GM23338 (cell line): ENCODE measurements at regions not wholly inside any gene's neighbourhood (a gene's known extent, or its start where the extent isn't known, plus 50 kb on each side); places are given as distances from the start of the nearest gene placed in this dataset.

Source experiments
- ATAC-seq: fragments of 200-7000 bp; cut with Tn5 transposase; 3 replicates; pipeline ENCODE4 v1.9.1; 2020
- DNase-seq: peaks from one replicate; pipeline ENCODE4 v3.0.0-alpha.2; 2015; ENCODE audit warnings: low spot score
- H2AFZ ChIP-seq: fragments of 200-600 bp; sonication (generic); 2 replicates; pipeline ENCODE4 v1.8.0; 2016; ENCODE audit warnings: antibody characterized with exemption, mild to moderate bottlenecking, moderate library complexity
- H3F3A ChIP-seq: fragments of 200-600 bp; sonication (generic); replicated peaks from 2 replicates; pipeline ENCODE4 v1.8.0; 2017; ENCODE audit warnings: antibody characterized with exemption, mixed run types, low read depth
- H3K27ac ChIP-seq: fragments of 200-600 bp; sonication (generic); 2 replicates; pipeline ENCODE4 v1.6.1; 2016; ENCODE audit warnings: low read depth
- H3K27me3 ChIP-seq: fragments of 200-600 bp; sonication (generic); 2 replicates; pipeline ENCODE4 v1.8.0; 2016; ENCODE audit warnings: mild to moderate bottlenecking, mixed run types, moderate library complexity; ENCODE audit not compliant: insufficient read depth
- H3K36me3 ChIP-seq: fragments of 200-600 bp; sonication (generic); 2 replicates; pipeline ENCODE4 v1.8.0; 2016; ENCODE audit warnings: mild to moderate bottlenecking; ENCODE audit not compliant: insufficient read depth
- H3K4me1 ChIP-seq: fragments of 200-600 bp; sonication (generic); 2 replicates; pipeline ENCODE4 v1.8.0; 2016; ENCODE audit warnings: mild to moderate bottlenecking, moderate library complexity; ENCODE audit not compliant: insufficient read depth
- H3K4me2 ChIP-seq: fragments of 200-600 bp; sonication (generic); 2 replicates; pipeline ENCODE4 v1.7.1; 2017; ENCODE audit warnings: mixed run types
- H3K4me3 ChIP-seq: fragments of 200-600 bp; sonication (generic); 2 replicates; pipeline ENCODE4 v1.6.1; 2016; ENCODE audit warnings: mixed run types
- H3K79me2 ChIP-seq: fragments of 200-600 bp; sonication (generic); replicated peaks from 2 replicates; pipeline ENCODE4 v1.8.0; 2017; ENCODE audit warnings: mild to moderate bottlenecking; ENCODE audit not compliant: insufficient read depth
- H3K9me2 ChIP-seq: fragments of 200-600 bp; sonication (generic); 2 replicates; pipeline ENCODE4 v1.8.0; 2017; ENCODE audit not compliant: insufficient read depth
- H4K20me1 ChIP-seq: fragments of 200-600 bp; sonication (generic); replicated peaks from 2 replicates; pipeline ENCODE4 v1.8.0; 2017; ENCODE audit warnings: mild to moderate bottlenecking; ENCODE audit not compliant: insufficient read depth
- H3K27ac Mint-ChIP-seq: 2 replicates; pipeline ENCODE4 v1.8.0; 2020; ENCODE audit warnings: inconsistent platforms, mild to moderate bottlenecking, moderate library complexity, mixed read lengths
- H3K27me3 Mint-ChIP-seq: 3 replicates; pipeline ENCODE4 v1.8.0; 2022; ENCODE audit warnings: low read depth, mild to moderate bottlenecking, moderate library complexity, mixed read lengths, inconsistent platforms; ENCODE audit not compliant: insufficient read depth, poor library complexity
- H3K36me3 Mint-ChIP-seq: 3 replicates; pipeline ENCODE4 v1.8.0; 2021; ENCODE audit warnings: low read depth, mild to moderate bottlenecking, inconsistent platforms, moderate library complexity, mixed read lengths
- H3K4me1 Mint-ChIP-seq: 3 replicates; pipeline ENCODE4 v1.8.0; 2020; ENCODE audit warnings: mild to moderate bottlenecking, inconsistent platforms, mixed read lengths
- H3K4me3 Mint-ChIP-seq: 3 replicates; pipeline ENCODE4 v1.8.0; 2021; ENCODE audit warnings: moderate library complexity, mild to moderate bottlenecking, inconsistent platforms, mixed read lengths
- H3K9me3 Mint-ChIP-seq: 3 replicates; pipeline ENCODE4 v1.8.0; 2020; ENCODE audit warnings: moderate library complexity, mild to moderate bottlenecking, inconsistent platforms, mixed read lengths
- CREB1 ChIP-seq: fragments of 250-450 bp; sonication (Bioruptor Pico); IDR thresholded peaks from 2 replicates; pipeline ENCODE4 v1.5.0; 2020; ENCODE audit warnings: low read depth, mild to moderate bottlenecking, moderate library complexity
- CTCF ChIP-seq, 2 experiments: fragments of 200-600 bp in 1 of 2; sonication (generic) in 1 of 2; conservative IDR thresholded peaks; 2 replicates each; pipeline versions ENCODE4 v1.5.1 to v1.6.1; 2016 to 2017; ENCODE audit warnings: antibody characterized with exemption in 2 of 2, low read depth in 2 of 2, mild to moderate bottlenecking in 2 of 2, moderate library complexity in 1 of 2
- ETS1 ChIP-seq: IDR thresholded peaks from 2 replicates; pipeline ENCODE4 v1.6.1; 2016; ENCODE audit warnings: antibody characterized with exemption
- EZH2 ChIP-seq: fragments of 200-600 bp; sonication (generic); IDR thresholded peaks from one replicate; pipeline ENCODE4 v1.8.0; 2017; ENCODE audit warnings: antibody characterized with exemption, mild to moderate bottlenecking, low read depth; ENCODE audit not compliant: unreplicated experiment
- EZH2phosphoT487 ChIP-seq: fragments of 200-600 bp; sonication (generic); IDR thresholded peaks from one replicate; pipeline ENCODE4 v1.8.1; 2018; ENCODE audit warnings: antibody characterized with exemption; ENCODE audit not compliant: unreplicated experiment
- JUNB ChIP-seq: IDR thresholded peaks from one replicate; pipeline ENCODE4 v1.6.1; 2016; ENCODE audit warnings: antibody characterized with exemption; ENCODE audit not compliant: unreplicated experiment
- NANOG ChIP-seq: IDR thresholded peaks from 2 replicates; pipeline ENCODE4 v1.6.1; 2016; ENCODE audit warnings: antibody characterized with exemption, borderline replicate concordance
- POLR2AphosphoS5 ChIP-seq: IDR thresholded peaks from 2 replicates; pipeline ENCODE4 v1.6.1; 2016; ENCODE audit warnings: antibody characterized with exemption, low read depth
- REST ChIP-seq: IDR thresholded peaks from one replicate; pipeline ENCODE4 v1.6.1; 2018; ENCODE audit warnings: antibody characterized with exemption; ENCODE audit not compliant: unreplicated experiment
- STAT1 ChIP-seq: IDR thresholded peaks from one replicate; pipeline ENCODE4 v1.6.1; 2016; ENCODE audit warnings: antibody characterized with exemption; ENCODE audit not compliant: unreplicated experiment
- ZNF114 ChIP-seq: fragments of 250-450 bp; sonication (Bioruptor Pico); IDR thresholded peaks from 2 replicates; pipeline ENCODE4 v1.5.0; 2020; ENCODE audit warnings: mild to moderate bottlenecking, moderate library complexity
- ZNF331 ChIP-seq: fragments of 250-450 bp; sonication (Bioruptor Pico); IDR thresholded peaks from 2 replicates; pipeline ENCODE4 v1.5.0; 2020; ENCODE audit warnings: low read depth, mild to moderate bottlenecking, moderate library complexity
- ZNF462 ChIP-seq: fragments of 250-450 bp; sonication (Bioruptor Pico); IDR thresholded peaks from 2 replicates; pipeline ENCODE4 v1.5.0; 2020; ENCODE audit warnings: mild to moderate bottlenecking, moderate library complexity

GRCh38 chr4:148574066-148574465 is 131.9 kb upstream of the NR3C2 start:
- Mint-ChIP-seq H3K27me3 (no peaks in the 10 kb centered on the region), H3K4me1 (no peaks in the 10 kb centered on the region), H3K27ac (no peak overlapping the region), H3K9me3 (peaks cover 6% of the 10 kb centered on the region; the same call in 2 of the 3 replicates), H3K36me3 (no peaks in the 10 kb centered on the region; the same call in 2 of the 3 replicates), H3K4me3 (no peak overlapping the region)
- ATAC-seq (no peak), DNase-seq (no peak)
- Histone ChIP-seq H4K20me1 (no peaks in the 10 kb centered on the region), H3K4me1 (no peaks in the 10 kb centered on the region), H3K27ac (no peak overlapping the region), H3K4me3 (no peak overlapping the region), H3K36me3 (no peaks in the 10 kb centered on the region), H2AFZ (no peak overlapping the region), H3K4me2 (no peak overlapping the region), H3F3A (no peaks in the 10 kb centered on the region), H3K27me3 (no peaks in the 10 kb centered on the region), H3K79me2 (no peaks in the 10 kb centered on the region), H3K9me2 (no peaks in the 10 kb centered on the region)
- TF ChIP-seq CTCF (conservative IDR thresholded peaks at IDR 0.05; ENCODE audit: low read depth in 2 of 2): no peak
- no peak for TF ChIP-seq POLR2AphosphoS5
- TF ChIP-seq ZNF462: no peak
- no peak for TF ChIP-seq ETS1
- no peak for TF ChIP-seq ZNF114
- no peak for TF ChIP-seq ZNF331 (CRISPR knock-in tag)
- TF ChIP-seq EZH2phosphoT487: no peak
- TF ChIP-seq NANOG: no peak
- TF ChIP-seq JUNB: no peak
- TF ChIP-seq CREB1 (CRISPR knock-in tag): no peak
- no peak for TF ChIP-seq STAT1
- TF ChIP-seq REST: no peak
- no peak for TF ChIP-seq EZH2
